Loucy (cell line): ENCODE measurements at regions not wholly inside any gene's neighbourhood (a gene's known extent, or its start where the extent isn't known, plus 50 kb on each side); places are given as distances from the start of the nearest gene placed in this dataset.

Source experiments
- EZH2phosphoT487 ChIP-seq: fragments of 200-600 bp; IDR thresholded peaks from 2 replicates; pipeline ENCODE4 v1.6.1; 2018; ENCODE audit warnings: antibody characterized with exemption, mild to moderate bottlenecking, moderate library complexity, borderline replicate concordance
- TF ChIP-seq, protein P1 (sequence below): fragments of 200-600 bp; sonication (generic); conservative IDR thresholded peaks from 2 replicates; pipeline ENCODE4 v1.5.1; 2014; ENCODE audit warnings: mild to moderate bottlenecking, antibody characterized with exemption, low read length

DNA sequence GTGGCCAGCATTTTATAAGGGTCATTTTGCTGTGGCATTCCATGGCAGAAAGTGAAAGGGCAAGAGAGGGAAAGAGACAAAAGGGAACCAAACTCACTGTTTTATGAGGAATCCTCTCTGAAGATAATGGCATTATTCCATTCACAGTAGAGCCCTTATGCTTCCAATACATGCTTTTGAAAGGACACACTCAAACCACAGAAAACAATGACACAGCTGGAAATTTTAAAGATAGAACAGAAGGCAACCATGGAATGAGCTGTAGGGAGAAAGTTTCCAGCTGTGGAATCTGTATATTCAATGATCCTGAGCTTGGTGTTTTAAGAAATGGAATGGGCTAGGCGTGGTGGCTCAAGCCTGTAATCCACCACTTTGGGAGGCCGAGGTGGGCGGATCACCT, 677.4 kb downstream of the SLITRK1 start:
- TF ChIP-seq, protein P1, sequence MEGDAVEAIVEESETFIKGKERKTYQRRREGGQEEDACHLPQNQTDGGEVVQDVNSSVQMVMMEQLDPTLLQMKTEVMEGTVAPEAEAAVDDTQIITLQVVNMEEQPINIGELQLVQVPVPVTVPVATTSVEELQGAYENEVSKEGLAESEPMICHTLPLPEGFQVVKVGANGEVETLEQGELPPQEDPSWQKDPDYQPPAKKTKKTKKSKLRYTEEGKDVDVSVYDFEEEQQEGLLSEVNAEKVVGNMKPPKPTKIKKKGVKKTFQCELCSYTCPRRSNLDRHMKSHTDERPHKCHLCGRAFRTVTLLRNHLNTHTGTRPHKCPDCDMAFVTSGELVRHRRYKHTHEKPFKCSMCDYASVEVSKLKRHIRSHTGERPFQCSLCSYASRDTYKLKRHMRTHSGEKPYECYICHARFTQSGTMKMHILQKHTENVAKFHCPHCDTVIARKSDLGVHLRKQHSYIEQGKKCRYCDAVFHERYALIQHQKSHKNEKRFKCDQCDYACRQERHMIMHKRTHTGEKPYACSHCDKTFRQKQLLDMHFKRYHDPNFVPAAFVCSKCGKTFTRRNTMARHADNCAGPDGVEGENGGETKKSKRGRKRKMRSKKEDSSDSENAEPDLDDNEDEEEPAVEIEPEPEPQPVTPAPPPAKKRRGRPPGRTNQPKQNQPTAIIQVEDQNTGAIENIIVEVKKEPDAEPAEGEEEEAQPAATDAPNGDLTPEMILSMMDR: no peak
- TF ChIP-seq EZH2phosphoT487: no peak
